Endothelial cell of umbilical vein (primary cell): ENCODE measurements at regions not wholly inside any gene's neighbourhood (a gene's known extent, or its start where the extent isn't known, plus 50 kb on each side); places are given as distances from the start of the nearest gene placed in this dataset.

Experiments
- BruUV-seq: library from RNA; stranded (reverse); fragments of 400-500 nt; replicated peaks from 2 replicates; lab custom pipeline; 2021; lab: Mats Ljungman, UMichigan
- CTCF ChIA-PET: fragments of 300-600, 350-600 bp; sonication (Branson Sonifier 250); formaldehyde crosslinking; loops from one replicate; lab custom pipeline; 2021; ENCODE audit warnings: antibody characterized with exemption, inconsistent platforms; lab: Charles Lee
- POLR2A ChIA-PET: fragments of 300-600, 350-600 bp; sonication (Branson Sonifier 250); formaldehyde crosslinking; loops from one replicate; lab custom pipeline; 2021; ENCODE audit warnings: antibody characterized with exemption, inconsistent platforms; lab: Charles Lee
- DNase-seq: peaks from one replicate; pipeline ENCODE4 v3.0.0-alpha.2; 2011; ENCODE audit warnings: low read depth, low spot score
- FAIRE-seq: peaks from 2 replicates; lab custom pipeline; 2011; peaks lifted over from hg19 to GRCh38; lab: Jason Lieb, UNC
- H2AFZ ChIP-seq: 2 replicates; pipeline ENCODE4 v1.6.0; 2012; ENCODE audit warnings: low read depth, low read length, control low read depth, inconsistent platforms
- H3K27ac ChIP-seq: 2 replicates; pipeline ENCODE4 v1.5.1; 2011; ENCODE audit warnings: low read depth, mild to moderate bottlenecking, control low read depth, low read length, moderate library complexity; ENCODE audit not compliant: insufficient read depth
- H3K27me3 ChIP-seq, 2 experiments: 2 replicates each; pipeline versions ENCODE4 v1.6.0 to v1.6.1; 2011; ENCODE audit warnings: low read length in 2 of 2, mixed read lengths in 1 of 2; ENCODE audit not compliant: control insufficient read depth in 2 of 2, insufficient read depth in 2 of 2
- H3K36me3 ChIP-seq, 2 experiments: 2 replicates in 1 of 2; 3 replicates in 1 of 2; pipeline ENCODE4 v1.5.1; 2011; ENCODE audit warnings: low read length in 2 of 2, mild to moderate bottlenecking in 1 of 2, moderate library complexity in 1 of 2; ENCODE audit not compliant: control insufficient read depth in 2 of 2, insufficient read depth in 2 of 2; ENCODE audit errors: extremely low read depth in 1 of 2
- H3K4me1 ChIP-seq: 3 replicates; pipeline ENCODE4 v1.5.1; 2011; ENCODE audit warnings: mild to moderate bottlenecking, low read length; ENCODE audit not compliant: control insufficient read depth, insufficient read depth; ENCODE audit errors: extremely low read depth
- H3K4me2 ChIP-seq: 2 replicates; pipeline ENCODE4 v1.6.1; 2011; ENCODE audit warnings: low read length, control low read depth, mixed read lengths; ENCODE audit not compliant: insufficient read depth
- H3K4me3 ChIP-seq, 3 experiments: fragments of 200-600 bp in 1 of 3; sonication (generic), shearing (Covaris generic) in 1 of 3; replicated peaks in 1 of 3; 2 replicates each; pipeline ENCODE4 v1.5.1; 2011 to 2016; ENCODE audit warnings: control low read depth in 3 of 3, low read length in 3 of 3, mild to moderate bottlenecking in 2 of 3, inconsistent platforms in 1 of 3, low read depth in 1 of 3, moderate library complexity in 1 of 3; ENCODE audit not compliant: insufficient read depth in 1 of 3
- H3K79me2 ChIP-seq: 2 replicates; pipeline ENCODE4 v1.6.0; 2012; ENCODE audit warnings: low read length, inconsistent platforms; ENCODE audit not compliant: control insufficient read depth, insufficient read depth
- H3K9ac ChIP-seq: replicated peaks from 2 replicates; pipeline ENCODE3; 2011; ENCODE audit warnings: low read length, control low read depth; ENCODE audit not compliant: insufficient read depth; ENCODE audit errors: extremely low read depth
- H3K9me1 ChIP-seq: replicated peaks from 3 replicates; pipeline ENCODE4 v1.6.0; 2011; ENCODE audit warnings: mild to moderate bottlenecking, low read length; ENCODE audit not compliant: control insufficient read depth, insufficient read depth; ENCODE audit errors: extremely low read depth
- H3K9me3 ChIP-seq: replicated peaks from 2 replicates; pipeline ENCODE4 v1.5.1; 2012; ENCODE audit warnings: low read length, inconsistent platforms; ENCODE audit not compliant: control insufficient read depth, insufficient read depth
- H4K20me1 ChIP-seq: replicated peaks from 2 replicates; pipeline ENCODE3; 2011; ENCODE audit warnings: mild to moderate bottlenecking, low read length; ENCODE audit not compliant: control insufficient read depth, insufficient read depth; ENCODE audit errors: extremely low read depth
- CTCF ChIP-seq, 2 donors: IDR thresholded peaks; 1 replicate in 1 of 2; 2 replicates in 1 of 2; pipeline ENCODE4 v1.5.1; 2011; ENCODE audit warnings: low read length in 2 of 2, mild to moderate bottlenecking in 2 of 2, moderate library complexity in 2 of 2, control low read depth in 1 of 2, inconsistent platforms in 1 of 2, low read depth in 1 of 2; ENCODE audit not compliant: insufficient read depth in 1 of 2; ENCODE audit errors: extremely low read depth in 1 of 2
- EZH2 ChIP-seq: IDR thresholded peaks from 2 replicates; pipeline ENCODE4 v1.6.1; 2012; ENCODE audit warnings: borderline replicate concordance, low read depth, mild to moderate bottlenecking, moderate library complexity, low read length, inconsistent platforms; ENCODE audit not compliant: severe bottlenecking
- FOS ChIP-seq: IDR thresholded peaks from 2 replicates; pipeline ENCODE4 v1.6.1; 2011; ENCODE audit warnings: mild to moderate bottlenecking, low read length, moderate library complexity, borderline replicate concordance; ENCODE audit not compliant: insufficient read depth
- GATA2 ChIP-seq: IDR thresholded peaks from 2 replicates; pipeline ENCODE4 v1.7.0; 2011; ENCODE audit warnings: low read depth, mild to moderate bottlenecking, moderate library complexity, mixed read lengths, low read length; ENCODE audit not compliant: insufficient read length, insufficient read depth
- JUN ChIP-seq: IDR thresholded peaks from 2 replicates; pipeline ENCODE4 v1.6.1; 2011; ENCODE audit warnings: borderline replicate concordance, low read depth; ENCODE audit not compliant: insufficient read length, insufficient read depth
- MAX ChIP-seq: IDR thresholded peaks from 2 replicates; pipeline ENCODE4 v1.6.1; 2011; ENCODE audit not compliant: insufficient read depth, insufficient read length
- MYC ChIP-seq: IDR thresholded peaks from one replicate; pipeline ENCODE4 v1.6.1; 2011; ENCODE audit warnings: mild to moderate bottlenecking, low read depth, low read length
- POLR2A ChIP-seq: IDR thresholded peaks from 2 replicates; pipeline ENCODE4 v1.6.1; 2012; ENCODE audit warnings: low read depth, mild to moderate bottlenecking, control low read depth, low read length
- POLR2AphosphoS5 ChIP-seq: IDR thresholded peaks from 2 replicates; pipeline ENCODE4 v1.6.1; 2012; ENCODE audit warnings: low read depth, mild to moderate bottlenecking, control low read depth, low read length, moderate library complexity; ENCODE audit not compliant: insufficient read depth
- dilution Hi-C: fragments of 300-500 bp; cut with MboI; formaldehyde crosslinking; loops from one replicate; pipeline ENCODE4 v1.15.0; 2019; ENCODE audit warnings: low sequenced_read_pairs; ENCODE audit not compliant: extremely low pct_ligation_motif_present
- intact Hi-C: fragments of 100-400 bp; cut with micrococcal nuclease; formaldehyde crosslinking; loops from one replicate; pipeline ENCODE4 v1.10.0; 2022

- TF ChIP-seq POLR2AphosphoS5 (no peak), JUN (no peak), GATA2 (no peak), CTCF (IDR thresholded peaks at IDR 0.05; ENCODE audit: extremely low read depth in 1 of 2, insufficient read depth in 1 of 2, low read depth in 1 of 2, low read length in 2 of 2) (no peak), POLR2A (no peak), MAX (no peak), FOS (no peak), EZH2 (no peak), MYC (no peak)
Observed at GRCh38 chr3:148217317-148217716, 480.4 kb upstream of the AGTR1 start.

More at GRCh38 chr3:148217317-148217716, 480.4 kb upstream of the AGTR1 start:
- H3K9me1 ChIP-seq: no peaks in the 10 kb centered on the region
- intact Hi-C loops: no loop called here
- no peak for DNase-seq
- no peak overlapping the region for H2AFZ ChIP-seq
- H3K4me1 ChIP-seq: no peaks in the 10 kb centered on the region
- H3K79me2 ChIP-seq: no peaks in the 10 kb centered on the region
- ChIA-PET POLR2A (no interaction called here), CTCF (no interaction called here)
- BruUV-seq: no TSS peak
- no peaks in the 10 kb centered on the region for H3K36me3 ChIP-seq
- H3K4me3 ChIP-seq: no peak overlapping the region
- dilution Hi-C loops: no loop called here
- H3K9ac ChIP-seq: no peak overlapping the region
- no peaks in the 10 kb centered on the region for H3K27me3 ChIP-seq
- no peaks in the 10 kb centered on the region for H3K9me3 ChIP-seq
- H3K4me2 ChIP-seq: no peak overlapping the region
- H3K27ac ChIP-seq: no peak overlapping the region
- H4K20me1 ChIP-seq: no peaks in the 10 kb centered on the region
- no peak for FAIRE-seq
